Neuron (in vitro differentiated cells): ENCODE measurements at regions not wholly inside any gene's neighbourhood (a gene's known extent, or its start where the extent isn't known, plus 50 kb on each side); places are given as distances from the start of the nearest gene placed in this dataset.
A peak's percentile ranks its signal among the peaks of the same experiment; 100 is the strongest.
"Not testable (repeated sequence)": the region's sequence is repeated elsewhere in the genome, so short reads cannot be mapped to it uniquely, and the experiment has no call there.

Experiments
- H2AFZ ChIP-seq: one replicate; pipeline ENCODE4 v1.6.1; 2013; ENCODE audit warnings: low read depth, mild to moderate bottlenecking, inconsistent platforms, low read length, moderate library complexity
- H3K27me3 ChIP-seq: one replicate; pipeline ENCODE4 v1.6.1; 2013; ENCODE audit warnings: low read length; ENCODE audit not compliant: insufficient read depth
- H3K36me3 ChIP-seq: one replicate; pipeline ENCODE4 v1.6.1; 2013; ENCODE audit warnings: low read length; ENCODE audit not compliant: insufficient read depth
- H3K4me1 ChIP-seq: one replicate; pipeline ENCODE4 v1.6.1; 2013; ENCODE audit warnings: low read length; ENCODE audit not compliant: insufficient read depth
- H3K4me3 ChIP-seq: 2 replicates; pipeline ENCODE4 v1.5.1; 2013; ENCODE audit warnings: mild to moderate bottlenecking, low read length, moderate library complexity
- H3K9me3 ChIP-seq: one replicate; pipeline ENCODE4 v1.6.1; 2013; ENCODE audit warnings: low read length

GRCh38 chr1:99514823-99515552 is 130.9 kb upstream of the PALMD start:
- not testable (repeated sequence) for H3K27me3 ChIP-seq, H3K4me3 ChIP-seq, H3K4me1 ChIP-seq, H2AFZ ChIP-seq, H3K36me3 ChIP-seq, H3K9me3 ChIP-seq

GRCh38 chr1:99516141-99516540 is 129.8 kb upstream of the PALMD start:
- H3K36me3 ChIP-seq, result no peaks in the 10 kb centered on the region
- H3K4me1 ChIP-seq, result no peaks in the 10 kb centered on the region
- no peaks in the 10 kb centered on the region for H3K9me3 ChIP-seq
- no peaks in the 10 kb centered on the region for H3K27me3 ChIP-seq
- H3K4me3 ChIP-seq, result no peak overlapping the region
- H2AFZ ChIP-seq, result no peak overlapping the region

GRCh38 chr1:99520121-99520520 is 125.8 kb upstream of the PALMD start:
- Histone ChIP-seq H3K4me3 (no peak overlapping the region), H3K36me3 (no peaks in the 10 kb centered on the region), H3K27me3 (no peaks in the 10 kb centered on the region), H3K9me3 (no peaks in the 10 kb centered on the region), H3K4me1 (no peaks in the 10 kb centered on the region), H2AFZ (no peak overlapping the region)

GRCh38 chr1:99525331-99525730 is 120.6 kb upstream of the PALMD start:
- no peak overlapping the region for H3K4me3 ChIP-seq
- no peaks in the 10 kb centered on the region for H3K36me3 ChIP-seq
- H2AFZ ChIP-seq, result no peak overlapping the region
- no peaks in the 10 kb centered on the region for H3K9me3 ChIP-seq
- no peaks in the 10 kb centered on the region for H3K27me3 ChIP-seq
- peaks cover 4% of the 10 kb centered on the region for H3K4me1 ChIP-seq

- H3K9me3 ChIP-seq, result no peaks in the 10 kb centered on the region
- no peaks in the 10 kb centered on the region for H3K36me3 ChIP-seq
- no peak overlapping the region for H2AFZ ChIP-seq
- peaks cover 14% of the 10 kb centered on the region for H3K4me1 ChIP-seq
- H3K27me3 ChIP-seq, result no peaks in the 10 kb centered on the region
- no peak overlapping the region for H3K4me3 ChIP-seq
Measured at GRCh38 chr1:99527078-99527477, 118.8 kb upstream of the PALMD start.

GRCh38 chr1:99527545-99527944 is 118.4 kb upstream of the PALMD start:
- Histone ChIP-seq H3K27me3 (no peaks in the 10 kb centered on the region), H2AFZ (no peak overlapping the region), H3K4me1 (peaks cover 19% of the 10 kb centered on the region), H3K9me3 (no peaks in the 10 kb centered on the region), H3K4me3 (no peak overlapping the region), H3K36me3 (no peaks in the 10 kb centered on the region)

GRCh38 chr1:99529002-99529401 is 116.9 kb upstream of the PALMD start:
- no peak overlapping the region for H3K4me3 ChIP-seq
- no peak overlapping the region for H2AFZ ChIP-seq
- H3K36me3 ChIP-seq, result no peaks in the 10 kb centered on the region
- H3K27me3 ChIP-seq, result no peaks in the 10 kb centered on the region
- H3K9me3 ChIP-seq, result no peaks in the 10 kb centered on the region
- peaks cover 26% of the 10 kb centered on the region for H3K4me1 ChIP-seq

- Histone ChIP-seq H3K27me3 (no peaks in the 10 kb centered on the region), H2AFZ (peak overlapping the region; percentile 12), H3K36me3 (no peaks in the 10 kb centered on the region), H3K9me3 (no peaks in the 10 kb centered on the region), H3K4me3 (no peak overlapping the region), H3K4me1 (peaks cover 46% of the 10 kb centered on the region)
Measured at GRCh38 chr1:99531578-99532275, 114.2 kb upstream of the PALMD start.

GRCh38 chr1:99532276-99532580 is 113.7 kb upstream of the PALMD start:
- peaks cover 46% of the 10 kb centered on the region for H3K4me1 ChIP-seq
- no peak overlapping the region for H3K4me3 ChIP-seq
- no peaks in the 10 kb centered on the region for H3K9me3 ChIP-seq
- peak overlapping the region; percentile 12 for H2AFZ ChIP-seq
- H3K36me3 ChIP-seq, result no peaks in the 10 kb centered on the region
- no peaks in the 10 kb centered on the region for H3K27me3 ChIP-seq

- H3K4me1 ChIP-seq, result peaks cover 43% of the 10 kb centered on the region
- no peaks in the 10 kb centered on the region for H3K36me3 ChIP-seq
- no peak overlapping the region for H3K4me3 ChIP-seq
Measured at GRCh38 chr1:99533909-99534637, 111.8 kb upstream of the PALMD start.

GRCh38 chr1:99534638-99534930 is 111.3 kb upstream of the PALMD start:
- Histone ChIP-seq H3K36me3 (no peaks in the 10 kb centered on the region), H3K4me3 (no peak overlapping the region), H2AFZ (peak overlapping the region; percentile 75), H3K27me3 (no peaks in the 10 kb centered on the region), H3K9me3 (no peaks in the 10 kb centered on the region), H3K4me1 (peaks cover 43% of the 10 kb centered on the region)

More at GRCh38 chr1:99533909-99534637, 111.8 kb upstream of the PALMD start:
- no peaks in the 10 kb centered on the region for H3K27me3 ChIP-seq
- peak overlapping the region; percentile 75 for H2AFZ ChIP-seq
- H3K9me3 ChIP-seq, result no peaks in the 10 kb centered on the region

- Histone ChIP-seq H3K36me3 (no peaks in the 10 kb centered on the region), H3K4me1 (peaks cover 41% of the 10 kb centered on the region), H3K9me3 (peaks cover 4% of the 10 kb centered on the region), H3K4me3 (no peak overlapping the region), H2AFZ (peak overlapping the region; percentile 7), H3K27me3 (no peaks in the 10 kb centered on the region)
Measured at GRCh38 chr1:99535470-99536164, 110.3 kb upstream of the PALMD start.
